HG02642 (cell line): ENCODE measurements at regions not wholly inside any gene's neighbourhood (a gene's known extent, or its start where the extent isn't known, plus 50 kb on each side); places are given as distances from the start of the nearest gene placed in this dataset.
A peak's percentile ranks its signal among the peaks of the same experiment; 100 is the strongest.

Source experiments
- ATAC-seq: cut with Tn5 transposase; IDR thresholded peaks from one replicate; pipeline ENCODE4 v1.9.1; 2021; ENCODE audit warnings: mild to moderate bottlenecking; ENCODE audit not compliant: unreplicated experiment, poor library complexity

GRCh38 chr3:72698154-72698917 lies 149.9 kb downstream of the SHQ1 start:
- no peak for ATAC-seq

GRCh38 chr3:72697717-72698116 lies 150.5 kb downstream of the SHQ1 start:
- no peak for ATAC-seq

DNA sequence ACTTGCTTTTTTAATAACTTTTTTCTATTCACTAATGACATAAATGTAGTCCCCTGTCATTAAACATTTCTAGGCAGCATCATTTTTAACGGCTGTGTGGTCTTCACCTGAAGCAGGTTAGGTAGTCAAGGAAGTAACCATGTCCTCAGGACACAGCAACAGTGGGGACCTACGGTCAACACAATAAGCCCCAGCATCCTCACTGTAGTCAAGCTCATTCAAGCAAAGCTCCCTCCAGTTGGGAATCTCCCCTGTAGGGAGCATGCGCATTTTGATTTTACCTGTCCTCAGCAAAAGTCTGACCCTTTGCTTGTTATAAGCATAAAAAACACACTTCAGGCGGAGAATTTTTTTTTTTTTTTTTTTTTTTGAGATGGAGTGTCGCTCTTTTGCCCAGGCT lies 151.4 kb downstream of the SHQ1 start:
- ATAC-seq = no peak

GRCh38 chr3:72694398-72694797 lies 153.8 kb downstream of the SHQ1 start:
- no peak for ATAC-seq

DNA sequence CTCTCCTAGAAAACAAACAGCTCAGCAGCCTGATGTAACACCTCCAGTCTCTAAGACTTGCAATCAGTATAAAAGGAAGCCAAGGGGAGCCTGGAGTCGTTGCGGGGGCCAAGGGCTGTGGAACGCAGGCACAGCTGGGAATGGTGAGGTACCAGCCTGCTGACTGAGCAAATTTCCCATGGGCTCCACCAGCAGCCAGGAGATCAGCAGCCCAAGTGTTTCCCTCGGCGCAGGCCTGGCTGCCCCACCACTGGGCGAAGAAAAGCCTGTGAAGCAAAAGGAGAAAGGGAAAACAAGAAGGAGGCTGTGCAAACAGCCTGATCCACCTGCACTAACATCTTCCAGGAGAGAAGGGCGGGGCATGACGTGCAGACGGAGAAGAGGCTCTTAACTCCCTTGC lies 155.3 kb downstream of the SHQ1 start:
- no peak for ATAC-seq

DNA sequence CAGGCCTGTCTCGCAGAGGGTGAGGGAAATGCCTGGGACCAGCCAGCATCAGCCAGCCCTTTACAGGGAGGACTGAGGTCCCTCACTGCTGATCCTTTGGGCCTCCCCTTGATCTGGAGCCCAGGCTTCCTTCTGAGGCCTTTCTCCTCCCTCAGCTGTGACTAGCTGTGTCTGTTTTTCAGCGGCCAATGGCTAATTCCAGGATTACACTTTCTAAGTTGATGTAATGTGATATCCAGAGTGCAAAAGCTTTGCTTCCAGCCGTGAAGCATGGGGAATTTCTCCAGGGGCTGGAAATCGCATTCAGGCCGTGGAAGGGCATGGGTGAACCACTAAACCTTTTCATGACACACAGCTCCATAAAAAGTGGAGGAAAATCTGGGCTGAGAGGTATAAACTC lies 157.6 kb downstream of the SHQ1 start:
- ATAC-seq = no peak

DNA sequence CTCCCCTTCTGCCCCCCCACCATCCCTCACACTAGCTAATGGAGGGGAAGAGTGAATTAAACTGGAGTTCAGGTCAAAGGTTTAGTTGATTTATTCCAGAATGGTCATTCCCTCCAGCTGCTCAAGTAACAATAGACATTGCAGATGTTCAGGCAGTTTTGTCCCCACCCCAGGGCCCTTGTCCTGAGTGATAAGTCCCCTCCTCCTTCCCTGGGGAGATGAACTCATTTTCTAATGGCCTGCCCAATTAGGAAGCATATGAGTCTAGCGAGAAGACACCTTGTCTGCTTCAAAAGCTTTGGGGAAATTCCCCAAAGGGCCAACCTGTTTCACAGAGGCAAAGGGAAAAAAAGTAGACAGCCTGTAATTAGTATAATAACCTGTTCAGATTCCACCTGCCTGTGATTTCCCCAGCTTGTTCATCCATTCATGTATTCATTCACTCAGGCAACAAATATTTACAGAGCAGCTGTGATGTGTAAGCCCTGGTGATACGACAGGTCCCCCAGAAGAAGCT lies 165.3 kb downstream of the SHQ1 start:
- ATAC-seq = peak; percentile 66

GRCh38 chr3:72681598-72681997 lies 166.6 kb downstream of the SHQ1 start:
- no peak for ATAC-seq

- no peak for ATAC-seq
Measured at GRCh38 chr3:72680766-72681165, 167.5 kb downstream of the SHQ1 start.

- ATAC-seq = no peak
Measured at GRCh38 chr3:72679540-72680198, 168.6 kb downstream of the SHQ1 start.

DNA sequence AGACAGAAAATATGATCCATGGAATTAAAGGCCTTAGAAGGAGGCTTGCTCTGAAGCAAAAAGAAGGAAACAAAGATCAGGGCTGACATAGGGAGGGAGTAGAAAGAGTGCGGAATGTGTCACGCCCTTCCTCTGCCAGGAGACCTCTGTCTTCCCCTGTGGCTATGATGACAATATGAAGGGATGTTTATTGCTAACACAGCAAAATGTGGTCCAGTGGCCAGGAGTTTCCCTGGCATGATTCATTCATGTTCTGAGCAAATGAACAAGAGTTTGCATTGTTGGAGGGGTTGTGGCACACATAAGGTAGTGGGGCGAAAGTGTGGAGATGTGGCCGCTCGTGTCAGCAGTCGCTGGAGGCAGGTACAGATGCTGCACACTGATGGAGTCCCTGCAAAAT lies 169.4 kb downstream of the SHQ1 start:
- ATAC-seq = no peak

GRCh38 chr3:72678380-72678779 lies 169.9 kb downstream of the SHQ1 start:
- no peak for ATAC-seq

- no peak for ATAC-seq
Measured at GRCh38 chr3:72675243-72675642, 173.0 kb downstream of the SHQ1 start.

- no peak for ATAC-seq
Measured at GRCh38 chr3:72673011-72673771, 175.1 kb downstream of the SHQ1 start.

DNA sequence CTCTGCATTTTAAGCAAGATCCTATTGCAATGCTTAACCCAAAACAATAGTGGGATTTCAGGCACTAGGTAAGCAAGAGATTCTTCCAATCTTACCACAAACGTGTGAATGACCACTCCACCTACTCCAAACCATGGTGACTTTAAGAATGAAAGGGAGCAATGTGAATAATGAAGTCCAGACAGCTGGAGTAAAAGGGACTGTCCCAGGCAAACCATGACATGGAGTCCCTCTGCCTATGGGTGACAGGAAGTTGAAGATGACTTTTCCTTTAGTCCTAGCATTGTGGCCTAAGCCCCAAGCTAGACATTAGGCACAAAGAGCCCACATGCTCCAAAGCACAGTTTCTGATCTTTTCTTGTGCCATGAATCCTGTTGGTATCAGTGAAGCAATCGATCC lies 179.0 kb downstream of the SHQ1 start:
- ATAC-seq = no peak

DNA sequence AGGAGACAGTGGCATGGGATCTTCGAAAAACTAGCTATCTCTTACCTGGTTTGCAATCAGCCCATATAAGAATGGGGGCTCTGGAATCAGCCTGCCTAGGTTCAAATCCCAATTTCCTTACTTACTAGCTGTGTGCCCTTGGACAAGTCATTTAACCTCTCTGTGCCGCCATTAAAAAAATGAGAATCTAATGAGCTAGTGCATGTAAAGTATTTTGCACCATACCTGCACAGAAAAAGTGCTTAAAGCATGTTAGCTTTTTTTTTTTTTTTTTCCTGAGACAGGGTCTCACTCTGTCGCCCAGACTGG lies 181.8 kb downstream of the SHQ1 start:
- ATAC-seq = no peak

DNA sequence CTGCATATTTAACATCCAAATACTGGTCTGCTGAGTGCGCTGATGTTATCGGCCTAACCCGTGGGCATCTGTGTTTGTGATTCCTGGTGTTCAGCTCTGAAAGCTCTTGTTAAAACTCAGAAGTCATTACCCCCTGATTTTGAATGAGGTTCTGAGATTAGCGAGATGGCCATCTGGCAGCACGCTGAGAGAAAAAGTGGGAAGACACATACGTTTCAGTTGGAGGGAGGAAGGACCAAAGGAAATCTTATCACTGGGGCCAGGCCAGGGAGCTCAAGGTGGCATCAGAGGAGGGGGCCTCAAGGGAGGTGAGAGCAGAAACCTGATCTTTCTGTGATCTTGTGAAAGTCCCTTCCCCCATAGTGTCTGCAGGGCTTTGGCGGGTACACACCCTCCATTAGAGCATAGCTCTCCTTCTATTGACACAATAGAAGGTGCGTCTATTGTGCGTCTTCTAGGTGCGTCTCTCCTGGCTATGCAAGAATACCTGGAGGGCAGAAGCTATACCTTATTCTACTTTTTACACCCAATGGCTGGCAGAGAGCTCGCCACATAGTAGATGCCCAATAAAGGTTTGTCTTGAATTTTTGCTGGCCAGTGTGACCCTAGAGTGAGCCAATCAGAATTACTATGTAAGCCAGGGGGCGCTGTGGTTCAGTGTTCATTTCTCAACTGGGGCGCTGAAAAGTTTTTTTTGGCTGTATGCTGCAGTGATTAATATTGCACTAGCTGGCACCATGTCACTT lies 182.4 kb downstream of the SHQ1 start:
- ATAC-seq = no peak

DNA sequence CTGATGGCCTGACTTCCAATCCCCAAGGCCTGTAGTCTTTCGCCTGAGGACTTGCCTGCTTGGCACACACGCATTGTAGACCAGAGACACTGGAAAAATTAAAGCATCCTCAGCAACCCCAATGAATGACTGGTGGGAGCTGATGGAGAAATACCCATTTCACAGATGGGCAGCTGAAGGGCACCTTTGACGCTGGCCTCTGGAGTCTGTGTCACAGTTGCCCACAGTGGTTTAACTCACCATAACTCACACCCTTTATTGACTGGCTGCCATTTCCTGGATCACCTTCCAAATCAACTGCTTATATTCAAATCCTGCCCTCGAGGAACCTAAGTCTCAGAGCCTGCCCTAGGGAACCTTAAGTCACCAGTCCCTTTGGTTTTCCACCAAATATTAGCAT lies 183.1 kb downstream of the SHQ1 start:
- no peak for ATAC-seq

GRCh38 chr3:72664184-72664975 lies 183.9 kb downstream of the SHQ1 start:
- ATAC-seq = no peak

DNA sequence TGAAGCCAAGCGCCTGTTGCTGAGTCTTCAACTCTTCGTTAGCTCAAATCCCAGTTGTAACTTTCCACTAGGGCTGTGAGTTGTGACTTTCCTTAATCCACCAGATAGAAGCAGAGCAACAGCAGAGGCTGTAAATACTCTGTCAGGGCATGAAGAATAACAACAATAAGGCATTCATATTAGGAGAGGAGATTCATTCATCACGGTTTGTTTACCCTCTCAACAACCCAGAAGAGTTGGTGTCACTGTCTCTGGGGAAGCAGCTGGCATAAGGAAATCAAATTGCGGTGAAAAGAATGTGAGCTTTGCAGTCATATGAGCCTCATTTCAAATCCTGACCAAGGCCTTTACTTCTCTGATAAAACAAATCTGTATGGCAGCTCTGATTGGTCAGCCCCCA lies 184.8 kb downstream of the SHQ1 start:
- ATAC-seq = no peak
